IPS-NIHi7 (cell line): ENCODE measurements at regions not wholly inside any gene's neighbourhood (a gene's known extent, or its start where the extent isn't known, plus 50 kb on each side); places are given as distances from the start of the nearest gene placed in this dataset.

Experiments
- DNase-seq: peaks from one replicate; pipeline ENCODE4 v3.0.0; 2012; ENCODE audit warnings: mixed read lengths; ENCODE audit errors: extremely low spot score

DNA sequence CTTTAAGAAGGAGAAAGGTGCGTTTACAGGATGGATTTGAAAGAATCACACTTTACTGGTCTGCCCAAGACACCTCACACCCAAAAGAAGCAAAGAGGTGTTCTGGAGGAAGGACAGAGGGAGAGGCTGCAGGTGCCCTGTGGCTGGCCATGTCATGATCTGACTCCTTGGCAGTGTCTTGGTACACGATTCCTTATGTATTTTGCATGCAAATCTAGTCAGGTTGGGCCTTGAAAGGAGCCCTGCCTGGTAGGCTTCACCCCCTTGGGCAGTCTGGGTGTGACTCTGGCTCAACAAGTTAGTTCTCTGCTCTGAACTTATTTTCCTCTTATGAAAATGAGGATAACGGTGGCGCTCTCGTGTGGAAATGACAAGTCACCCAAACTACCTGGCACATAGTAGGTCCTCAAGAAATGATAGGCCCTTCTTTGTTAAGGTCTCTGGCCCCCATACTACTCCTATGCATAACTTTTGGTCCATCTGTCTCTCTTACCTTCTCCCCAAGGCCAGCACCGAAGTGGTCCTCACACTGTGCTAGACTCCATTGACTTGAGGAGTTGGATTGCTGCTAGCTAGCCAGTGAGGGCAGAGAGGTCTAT, 212.5 kb downstream of the SEMA6A start:
- DNase-seq: no peak

DNA sequence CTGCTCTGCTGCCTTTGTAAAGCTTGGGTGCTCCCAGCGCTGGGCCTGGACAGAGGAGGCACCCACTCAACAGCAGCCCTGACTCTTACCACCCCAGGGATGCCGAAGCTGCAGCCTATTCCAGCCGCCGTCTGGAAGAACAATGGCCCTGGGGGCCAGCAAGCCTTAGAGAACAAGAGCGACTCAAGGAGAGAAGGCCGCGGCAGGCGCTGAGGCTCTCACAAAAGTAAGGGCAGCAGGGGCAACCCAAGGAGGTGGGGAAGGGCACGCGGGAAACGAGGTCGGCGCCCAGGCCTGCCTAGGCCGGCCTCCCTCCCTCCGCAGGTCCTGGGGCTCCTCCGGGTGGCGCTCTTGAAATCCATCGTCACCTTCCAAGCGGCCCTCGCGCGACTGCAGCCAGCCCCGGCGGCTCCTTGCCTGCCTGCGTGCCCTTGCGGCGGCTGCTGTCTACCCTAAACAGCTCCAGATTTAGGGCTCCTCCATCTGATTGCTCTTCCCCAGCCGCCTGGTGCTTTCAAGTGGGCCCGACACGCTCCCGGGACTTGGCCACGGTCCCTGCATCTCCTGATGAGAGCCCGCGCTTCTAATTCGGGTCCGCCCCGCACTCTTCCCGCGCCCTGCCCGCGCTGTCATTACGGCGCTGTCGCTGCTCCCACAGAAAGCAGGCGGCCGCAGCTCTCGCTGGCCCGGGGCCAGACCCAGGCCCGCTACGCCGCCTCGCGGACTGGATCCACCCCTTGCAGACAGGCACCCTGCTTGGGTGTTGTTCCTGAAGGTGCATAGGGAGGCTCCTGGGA, 213.3 kb downstream of the SEMA6A start:
- peak; percentile 86 for DNase-seq

DNA sequence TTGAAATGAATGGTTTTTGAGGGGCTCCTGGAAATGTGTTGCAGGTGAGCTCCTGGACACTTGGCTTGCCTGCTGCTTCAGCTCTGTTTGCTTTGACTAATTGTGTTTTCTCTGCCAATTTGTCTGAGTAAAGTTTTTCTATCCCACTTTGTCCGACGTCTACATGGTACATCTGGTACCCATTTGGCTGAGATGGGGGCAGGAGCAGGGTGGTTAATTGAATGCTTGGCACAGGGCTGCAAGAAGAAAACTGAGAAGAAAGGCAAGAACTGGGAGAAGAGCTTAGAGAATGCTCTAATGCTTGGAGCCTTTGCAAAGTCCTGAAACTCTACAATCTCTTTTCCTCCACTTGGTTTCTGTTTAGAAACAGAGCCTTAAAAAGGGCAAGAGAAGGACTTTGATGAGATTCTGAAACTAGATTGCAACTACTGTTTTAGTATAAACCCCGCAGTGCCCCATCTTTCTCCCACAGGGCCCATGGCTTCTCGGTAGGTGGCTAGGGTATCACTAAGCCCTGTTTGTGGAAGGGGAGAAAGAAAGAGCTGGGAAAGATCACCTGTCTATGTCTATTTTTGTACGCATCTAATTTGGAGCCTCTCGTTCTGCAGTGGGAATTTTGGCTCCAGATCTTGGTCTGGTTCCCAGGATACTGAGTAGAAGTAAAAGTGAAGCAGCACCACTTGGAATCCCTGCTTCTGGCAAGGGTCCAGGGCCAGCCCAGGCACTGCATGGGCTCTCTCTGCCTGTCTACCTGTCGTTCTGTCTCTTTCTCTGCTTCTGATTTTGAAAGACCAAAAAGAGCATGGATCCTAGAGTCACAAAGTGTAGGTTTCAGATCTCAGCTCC, 214.4 kb downstream of the SEMA6A start:
- no peak for DNase-seq

- DNase-seq: no peak
Measured at GRCh38 chr5:116359592-116359991, 215.0 kb downstream of the SEMA6A start.

GRCh38 chr5:116358911-116359418, 215.7 kb downstream of the SEMA6A start:
- no peak for DNase-seq

GRCh38 chr5:116358015-116358523, 216.6 kb downstream of the SEMA6A start:
- no peak for DNase-seq

DNA sequence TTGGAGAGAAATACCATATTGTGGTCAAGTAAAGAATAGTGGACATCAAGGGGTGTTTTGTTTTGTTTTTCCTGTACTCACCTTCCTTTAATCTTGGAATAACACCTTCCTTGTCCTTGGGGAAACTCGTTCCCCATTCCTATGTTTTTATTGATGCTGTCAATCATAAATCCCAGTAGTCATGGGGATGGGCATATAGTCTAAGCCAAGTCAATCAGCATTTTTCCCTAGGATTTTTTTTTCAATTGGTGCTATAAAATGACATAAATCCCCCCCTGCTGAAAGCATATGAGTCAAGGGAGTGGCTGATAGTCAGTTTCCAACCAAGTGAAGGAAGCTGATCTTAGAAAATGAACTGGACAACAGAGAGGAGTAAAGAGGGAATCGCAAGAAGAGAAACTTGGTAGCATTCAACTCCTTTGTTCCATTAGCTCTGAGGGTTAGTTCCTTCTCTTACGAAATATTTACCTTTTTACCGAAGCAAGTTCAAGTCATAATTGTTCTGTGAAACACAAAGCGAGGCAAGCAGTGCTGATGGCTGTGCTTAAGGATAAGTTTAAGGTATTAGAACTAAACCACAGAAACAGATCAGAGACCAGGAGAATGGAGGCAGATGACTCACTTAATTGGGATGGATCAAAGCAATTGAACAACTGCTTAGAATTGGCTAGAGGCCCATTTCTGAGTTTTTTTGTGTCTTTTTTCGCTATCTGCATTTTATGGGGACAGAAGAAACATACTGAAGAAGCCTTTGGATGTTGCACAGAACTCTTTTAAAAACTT, 218.6 kb downstream of the SEMA6A start:
- DNase-seq: no peak

DNA sequence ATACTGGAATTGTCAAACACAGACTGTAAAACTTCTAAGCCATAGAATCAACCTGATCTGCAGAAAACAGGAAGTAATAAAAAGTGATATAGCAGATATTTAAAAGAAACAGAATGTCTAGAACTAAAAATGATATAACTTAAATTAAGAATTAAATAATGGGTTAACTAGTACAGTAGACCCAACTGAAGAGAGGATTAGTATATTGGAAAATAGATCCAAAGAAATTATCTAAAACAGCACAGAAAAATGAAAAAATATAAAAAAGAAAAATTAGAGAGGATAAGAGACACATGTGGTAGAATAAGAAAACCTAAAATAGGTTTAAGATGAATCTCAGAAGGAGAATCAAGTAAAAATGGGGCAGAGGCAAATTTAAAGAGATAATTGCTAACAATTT, 219.9 kb downstream of the SEMA6A start:
- no peak for DNase-seq

DNA sequence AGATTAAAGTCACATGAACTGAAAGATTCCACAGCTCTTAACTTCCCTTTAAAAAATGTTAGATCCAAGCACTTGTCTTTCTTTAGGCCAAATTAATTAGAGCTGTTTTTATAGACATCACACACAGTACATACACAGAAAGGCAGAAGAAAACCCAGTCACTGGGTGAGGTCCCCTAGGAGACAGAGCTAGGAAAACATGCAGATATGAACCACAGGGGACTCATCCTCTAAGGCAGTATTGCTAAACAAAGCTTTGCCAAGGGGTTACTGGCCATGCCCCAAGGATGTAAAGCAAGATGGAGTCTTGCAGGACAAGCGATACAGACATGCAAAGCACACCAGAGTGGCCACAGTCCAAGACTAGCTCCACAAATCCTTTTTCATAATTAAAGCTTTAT, 227.0 kb downstream of the SEMA6A start:
- no peak for DNase-seq

DNA sequence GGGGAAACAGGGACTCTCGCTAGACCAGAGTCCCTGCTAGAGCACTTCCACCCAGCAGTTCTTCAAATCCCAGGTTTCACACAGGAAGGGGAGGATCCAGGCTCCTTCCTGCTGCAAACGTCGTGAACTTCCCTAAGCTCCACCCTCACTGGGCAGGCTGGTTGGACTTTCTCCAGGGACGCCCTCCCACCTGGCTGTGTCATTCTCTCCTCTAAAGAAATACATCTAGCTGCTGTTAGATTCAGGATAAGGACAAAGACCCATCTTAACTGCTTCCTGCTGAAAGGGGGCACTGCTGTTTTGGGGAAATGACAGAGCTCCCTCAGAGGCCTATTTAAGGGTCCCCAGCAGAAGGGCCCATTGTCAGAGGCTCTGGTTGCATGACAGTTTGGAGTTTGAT, 230.7 kb downstream of the SEMA6A start:
- DNase-seq: peak; percentile 63
